ENCODE measurements at regions not wholly inside any gene's neighbourhood (a gene's known extent, or its start where the extent isn't known, plus 50 kb on each side); places are given as distances from the start of the nearest gene placed in this dataset.

DNA sequence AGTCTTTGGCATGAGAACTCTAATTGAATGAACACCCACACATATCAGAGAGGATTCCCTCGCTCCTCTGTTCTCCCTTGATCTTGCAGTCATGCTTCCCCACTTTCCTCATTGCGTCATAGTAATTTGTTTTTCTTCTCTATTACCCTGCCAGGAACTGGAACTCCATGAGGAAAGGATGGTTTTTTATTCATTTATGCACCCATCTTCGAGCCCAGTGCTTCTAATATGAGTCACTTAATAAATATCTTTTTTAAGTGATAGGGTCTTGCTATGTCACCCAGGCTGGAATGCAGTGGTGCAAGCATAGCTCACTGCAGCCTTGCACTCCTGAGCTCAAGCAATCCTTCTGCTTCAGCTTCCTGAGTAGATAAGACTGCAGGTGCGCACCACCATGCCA, 83.5 kb downstream of the OTUD1 start:
- TF ChIP-seq, protein P1, sequence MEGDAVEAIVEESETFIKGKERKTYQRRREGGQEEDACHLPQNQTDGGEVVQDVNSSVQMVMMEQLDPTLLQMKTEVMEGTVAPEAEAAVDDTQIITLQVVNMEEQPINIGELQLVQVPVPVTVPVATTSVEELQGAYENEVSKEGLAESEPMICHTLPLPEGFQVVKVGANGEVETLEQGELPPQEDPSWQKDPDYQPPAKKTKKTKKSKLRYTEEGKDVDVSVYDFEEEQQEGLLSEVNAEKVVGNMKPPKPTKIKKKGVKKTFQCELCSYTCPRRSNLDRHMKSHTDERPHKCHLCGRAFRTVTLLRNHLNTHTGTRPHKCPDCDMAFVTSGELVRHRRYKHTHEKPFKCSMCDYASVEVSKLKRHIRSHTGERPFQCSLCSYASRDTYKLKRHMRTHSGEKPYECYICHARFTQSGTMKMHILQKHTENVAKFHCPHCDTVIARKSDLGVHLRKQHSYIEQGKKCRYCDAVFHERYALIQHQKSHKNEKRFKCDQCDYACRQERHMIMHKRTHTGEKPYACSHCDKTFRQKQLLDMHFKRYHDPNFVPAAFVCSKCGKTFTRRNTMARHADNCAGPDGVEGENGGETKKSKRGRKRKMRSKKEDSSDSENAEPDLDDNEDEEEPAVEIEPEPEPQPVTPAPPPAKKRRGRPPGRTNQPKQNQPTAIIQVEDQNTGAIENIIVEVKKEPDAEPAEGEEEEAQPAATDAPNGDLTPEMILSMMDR (IDR thresholded peaks at IDR 0.05), result no peak
- no peak for TF ChIP-seq POLR2A (IDR thresholded peaks at IDR 0.05)
- no peak for TF ChIP-seq EP300 (IDR thresholded peaks at IDR 0.05)
- TF ChIP-seq POLR2AphosphoS5 (IDR thresholded peaks at IDR 0.05), result no peak
